ENCODE measurements at regions not wholly inside any gene's neighbourhood (a gene's known extent, or its start where the extent isn't known, plus 50 kb on each side); places are given as distances from the start of the nearest gene placed in this dataset.

GRCh38 chr14:65308536-65308935 is 104.0 kb upstream of the FUT8 start:
- no peak for TF ChIP-seq POLR2A (IDR thresholded peaks at IDR 0.05)
- no peak for TF ChIP-seq CTCF (IDR thresholded peaks at IDR 0.05)
- intact Hi-C loops (cut with DNase I; ENCODE audit: low total_unique reads): no loop called here

GRCh38 chr14:65310568-65310967 is 102.0 kb upstream of the FUT8 start:
- TF ChIP-seq CTCF (IDR thresholded peaks at IDR 0.05) (no peak), POLR2A (IDR thresholded peaks at IDR 0.05) (no peak)
- Histone ChIP-seq H3K9me3 (no peaks in the 10 kb centered on the region), H3K36me3 (no peaks in the 10 kb centered on the region), H3K27ac (no peak overlapping the region), H3K27me3 (no peaks in the 10 kb centered on the region), H3K4me1 (no peaks in the 10 kb centered on the region), H3K4me3 (no peak overlapping the region)
- DNase-seq: no peak
- intact Hi-C loops (cut with DNase I; ENCODE audit: low total_unique reads): no loop called here

More at GRCh38 chr14:65308536-65308935, 104.0 kb upstream of the FUT8 start:
- no peaks in the 10 kb centered on the region for H3K4me1 ChIP-seq
- no peaks in the 10 kb centered on the region for H3K36me3 ChIP-seq
- H3K27me3 ChIP-seq: no peaks in the 10 kb centered on the region
- no peak for DNase-seq
- no peak overlapping the region for H3K27ac ChIP-seq
- H3K9me3 ChIP-seq: no peaks in the 10 kb centered on the region
- no peak overlapping the region for H3K4me3 ChIP-seq

GRCh38 chr14:65312859-65313258 is 99.7 kb upstream of the FUT8 start:
- no peak overlapping the region for H3K4me3 ChIP-seq
- no peak overlapping the region for H3K27ac ChIP-seq
- no peaks in the 10 kb centered on the region for H3K27me3 ChIP-seq
- no peak for DNase-seq
- H3K36me3 ChIP-seq: no peaks in the 10 kb centered on the region
- no peaks in the 10 kb centered on the region for H3K9me3 ChIP-seq
- H3K4me1 ChIP-seq: no peaks in the 10 kb centered on the region
- TF ChIP-seq CTCF (IDR thresholded peaks at IDR 0.05) (no peak), POLR2A (IDR thresholded peaks at IDR 0.05) (no peak)
- intact Hi-C loops (cut with DNase I; ENCODE audit: low total_unique reads): no loop called here

- intact Hi-C loops (cut with DNase I; ENCODE audit: low total_unique reads): no loop called here
- DNase-seq: no peak
- no peaks in the 10 kb centered on the region for H3K9me3 ChIP-seq
- H3K36me3 ChIP-seq: no peaks in the 10 kb centered on the region
- no peak overlapping the region for H3K27ac ChIP-seq
- TF ChIP-seq CTCF (IDR thresholded peaks at IDR 0.05): no peak
- no peak for TF ChIP-seq POLR2A (IDR thresholded peaks at IDR 0.05)
- H3K27me3 ChIP-seq: no peaks in the 10 kb centered on the region
- no peaks in the 10 kb centered on the region for H3K4me1 ChIP-seq
- no peak overlapping the region for H3K4me3 ChIP-seq
Observed at GRCh38 chr14:65318636-65319506, 93.7 kb upstream of the FUT8 start.

- Histone ChIP-seq H3K4me3 (no peak overlapping the region), H3K4me1 (no peaks in the 10 kb centered on the region), H3K36me3 (no peaks in the 10 kb centered on the region), H3K9me3 (no peaks in the 10 kb centered on the region), H3K27me3 (no peaks in the 10 kb centered on the region), H3K27ac (no peak overlapping the region)
- TF ChIP-seq POLR2A (IDR thresholded peaks at IDR 0.05): no peak
- TF ChIP-seq CTCF (IDR thresholded peaks at IDR 0.05): no peak
- DNase-seq: no peak
- intact Hi-C loops (cut with DNase I; ENCODE audit: low total_unique reads): no loop called here
Observed at GRCh38 chr14:65320661-65321308, 91.7 kb upstream of the FUT8 start.
